Dendritic cell treated with granulocyte-macrophage colony-stimulating factor and Interleukin-4, amounts not matched to agents 40 ng/mL and 50 ng/mL, for 4 days (primary cell): ENCODE measurements at regions not wholly inside any gene's neighbourhood (a gene's known extent, or its start where the extent isn't known, plus 50 kb on each side); places are given as distances from the start of the nearest gene placed in this dataset.

Source experiments
- H3K27ac Mint-ChIP-seq: one replicate; pipeline ENCODE4 v1.8.0; 2022; ENCODE audit warnings: mild to moderate bottlenecking, mixed read lengths
- H3K27me3 Mint-ChIP-seq: one replicate; pipeline ENCODE4 v1.8.0; 2022; ENCODE audit warnings: mild to moderate bottlenecking, mixed read lengths
- H3K36me3 Mint-ChIP-seq: one replicate; pipeline ENCODE4 v1.8.0; 2022; ENCODE audit warnings: low read depth, mixed read lengths
- H3K4me1 Mint-ChIP-seq: one replicate; pipeline ENCODE4 v1.8.0; 2022; ENCODE audit warnings: low read depth, mixed read lengths
- H3K4me3 Mint-ChIP-seq: one replicate; pipeline ENCODE4 v1.8.0; 2022; ENCODE audit warnings: mild to moderate bottlenecking, moderate library complexity, mixed read lengths
- H3K9me3 Mint-ChIP-seq: one replicate; pipeline ENCODE4 v1.8.0; 2022; ENCODE audit warnings: mixed read lengths
- intact Hi-C: fragments of 100-400 bp; cut with micrococcal nuclease; formaldehyde crosslinking; loops from one replicate; pipeline ENCODE4 v1.15.0; 2022

GRCh38 chr13:40863723-40864122 lies 74.3 kb downstream of the SLC25A15 start:
- intact Hi-C loops: no loop called here
- no peak overlapping the region for H3K4me3 Mint-ChIP-seq
- H3K9me3 Mint-ChIP-seq: peaks cover 14% of the 10 kb centered on the region
- no peak overlapping the region for H3K27ac Mint-ChIP-seq
- no peaks in the 10 kb centered on the region for H3K4me1 Mint-ChIP-seq
- no peaks in the 10 kb centered on the region for H3K36me3 Mint-ChIP-seq
- H3K27me3 Mint-ChIP-seq: no peaks in the 10 kb centered on the region

DNA sequence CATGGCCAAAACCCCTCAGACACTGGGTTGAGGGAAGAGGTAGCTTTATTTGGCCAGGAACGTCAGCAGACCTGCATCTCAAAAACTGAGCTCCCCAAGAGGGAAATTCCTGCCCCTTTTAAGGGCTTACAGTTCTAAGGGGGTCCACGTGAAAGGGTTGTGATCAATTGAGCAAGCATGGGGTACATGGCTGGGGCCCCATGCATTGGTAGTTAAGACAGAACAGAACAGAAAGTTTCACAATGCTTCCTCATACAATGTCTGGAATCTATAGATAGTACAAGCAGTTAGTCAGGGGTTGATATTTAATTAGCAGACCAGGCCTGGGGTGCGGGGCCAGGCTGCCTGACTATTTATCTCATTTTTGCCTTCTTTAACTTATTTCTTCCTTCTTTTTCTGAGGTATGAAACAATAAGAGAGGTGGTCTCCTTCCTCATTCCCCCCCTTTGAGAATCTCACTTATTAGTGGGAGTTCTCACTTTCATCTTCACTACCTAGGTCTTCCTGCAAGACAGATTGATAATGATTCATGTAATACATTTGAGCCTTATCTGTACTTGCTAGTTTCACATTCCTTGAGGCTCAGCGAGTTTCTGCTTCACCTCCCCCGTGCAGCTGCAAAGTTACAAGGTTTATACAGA lies 84.8 kb downstream of the SLC25A15 start:
- no peaks in the 10 kb centered on the region for H3K4me1 Mint-ChIP-seq
- peaks cover 76% of the 10 kb centered on the region for H3K9me3 Mint-ChIP-seq
- no peak overlapping the region for H3K4me3 Mint-ChIP-seq
- no peak overlapping the region for H3K27ac Mint-ChIP-seq
- H3K27me3 Mint-ChIP-seq: no peaks in the 10 kb centered on the region
- intact Hi-C loops: no loop called here
- peaks cover 74% of the 10 kb centered on the region for H3K36me3 Mint-ChIP-seq

- no peak overlapping the region for H3K27ac Mint-ChIP-seq
- H3K4me3 Mint-ChIP-seq: no peak overlapping the region
- no peaks in the 10 kb centered on the region for H3K4me1 Mint-ChIP-seq
- H3K9me3 Mint-ChIP-seq: peaks cover 84% of the 10 kb centered on the region
- no peaks in the 10 kb centered on the region for H3K27me3 Mint-ChIP-seq
- intact Hi-C loops: no loop called here
- peaks cover 82% of the 10 kb centered on the region for H3K36me3 Mint-ChIP-seq
Observed at GRCh38 chr13:40875044-40875443, 85.6 kb downstream of the SLC25A15 start.

DNA sequence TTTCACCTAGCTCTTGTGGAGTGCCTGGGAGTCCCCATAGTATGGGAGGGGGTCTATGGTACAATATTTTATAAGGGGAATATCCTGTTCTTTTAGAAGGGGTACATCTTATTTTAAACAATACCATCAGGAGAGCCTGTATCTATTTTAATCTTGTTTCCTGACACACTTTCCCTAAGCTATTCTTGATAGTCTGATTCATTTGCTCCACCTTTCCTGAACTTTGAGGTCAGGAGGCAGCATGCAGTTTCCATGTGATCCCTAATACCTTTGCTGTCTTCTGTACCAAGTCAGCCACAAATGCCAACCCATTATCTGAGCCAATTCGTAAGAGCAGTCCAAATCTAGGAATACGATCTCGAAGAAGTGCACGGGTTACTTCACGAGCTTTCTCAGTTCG lies 86.2 kb downstream of the SLC25A15 start:
- H3K9me3 Mint-ChIP-seq: peaks cover 90% of the 10 kb centered on the region
- no peak overlapping the region for H3K27ac Mint-ChIP-seq
- H3K27me3 Mint-ChIP-seq: no peaks in the 10 kb centered on the region
- H3K4me1 Mint-ChIP-seq: no peaks in the 10 kb centered on the region
- H3K4me3 Mint-ChIP-seq: no peak overlapping the region
- intact Hi-C loops: no loop called here
- peaks cover 82% of the 10 kb centered on the region for H3K36me3 Mint-ChIP-seq

- Mint-ChIP-seq H3K27ac (no peak overlapping the region), H3K4me1 (no peaks in the 10 kb centered on the region), H3K4me3 (no peak overlapping the region), H3K27me3 (no peaks in the 10 kb centered on the region), H3K36me3 (peaks cover 85% of the 10 kb centered on the region), H3K9me3 (peaks cover 96% of the 10 kb centered on the region)
- intact Hi-C loops: no loop called here
Observed at GRCh38 chr13:40876020-40876738, 86.8 kb downstream of the SLC25A15 start.

DNA sequence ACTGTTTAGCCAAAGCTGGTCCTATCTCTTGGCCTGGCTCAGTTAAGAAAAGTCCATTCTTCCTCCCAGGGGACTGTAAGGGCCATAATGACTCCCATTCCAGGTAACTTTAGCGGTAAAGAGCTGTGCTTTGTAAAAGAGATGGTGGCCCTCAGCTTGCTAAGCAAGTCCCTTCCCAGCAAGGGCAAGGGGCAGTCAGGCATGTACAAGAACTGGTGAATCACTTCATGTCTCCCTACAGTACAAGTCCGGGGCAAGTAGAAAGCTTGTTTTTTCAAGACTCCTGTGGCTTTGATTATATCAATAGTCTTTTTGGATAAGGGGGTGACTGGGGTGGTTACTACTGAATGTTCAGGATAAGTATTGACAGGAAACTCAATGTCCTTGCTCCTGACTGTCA lies 88.9 kb downstream of the SLC25A15 start:
- intact Hi-C loops: no loop called here
- Mint-ChIP-seq H3K4me3 (no peak overlapping the region), H3K36me3 (peaks cover 77% of the 10 kb centered on the region), H3K27ac (no peak overlapping the region), H3K4me1 (no peaks in the 10 kb centered on the region), H3K9me3 (peaks cover 97% of the 10 kb centered on the region), H3K27me3 (no peaks in the 10 kb centered on the region)

DNA sequence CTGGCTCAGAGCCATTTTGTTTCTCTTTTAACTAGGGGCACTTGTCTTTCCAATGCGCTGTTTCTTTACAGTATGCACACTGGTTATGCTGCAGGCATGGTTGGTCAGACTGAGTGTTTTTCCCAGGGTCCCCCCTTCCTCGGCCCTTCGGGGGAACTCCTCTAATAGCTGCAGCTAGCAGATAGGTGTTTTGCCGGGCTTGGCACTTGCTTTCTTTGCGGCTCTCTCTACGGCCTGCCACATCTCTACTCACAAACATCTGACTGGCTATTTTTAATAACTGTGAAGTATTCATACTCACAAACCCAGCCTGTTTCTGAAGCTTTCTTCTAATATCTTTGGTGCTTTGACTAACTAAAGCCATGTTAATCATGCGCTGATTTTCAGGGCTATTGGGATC lies 89.4 kb downstream of the SLC25A15 start:
- intact Hi-C loops: no loop called here
- no peaks in the 10 kb centered on the region for H3K27me3 Mint-ChIP-seq
- H3K4me3 Mint-ChIP-seq: no peak overlapping the region
- H3K27ac Mint-ChIP-seq: no peak overlapping the region
- no peaks in the 10 kb centered on the region for H3K4me1 Mint-ChIP-seq
- H3K9me3 Mint-ChIP-seq: peaks cover 94% of the 10 kb centered on the region
- H3K36me3 Mint-ChIP-seq: peaks cover 72% of the 10 kb centered on the region
